NCI-H2171 treated with DMSO at 0.1 percent for 48 hours (cell line): ENCODE measurements at regions not wholly inside any gene's neighbourhood (a gene's known extent, or its start where the extent isn't known, plus 50 kb on each side); places are given as distances from the start of the nearest gene placed in this dataset.

Experiments used
- DNase-seq: peaks from one replicate; lab custom pipeline; 2025; lab: John Stamatoyannopoulos, UW

DNA sequence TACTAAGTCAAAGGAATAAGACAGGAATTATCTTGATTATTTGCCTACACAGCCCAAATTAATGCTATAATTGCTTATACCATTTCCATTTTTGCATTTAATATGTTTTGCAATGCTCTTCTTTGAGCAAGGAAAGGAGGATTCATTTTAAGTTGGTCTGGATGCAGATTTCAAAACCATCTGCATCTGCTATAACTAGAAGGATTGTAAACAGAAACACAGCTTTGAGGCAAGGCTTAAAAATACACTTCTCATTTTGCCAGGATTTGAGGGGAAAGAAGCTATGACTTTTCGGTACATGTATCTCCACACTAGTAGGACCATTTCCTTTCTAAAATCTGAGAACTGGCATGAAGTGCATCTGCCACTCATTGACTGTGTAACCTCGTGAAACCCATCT lies 95.9 kb upstream of the MTNR1B start:
- no peak for DNase-seq

DNA sequence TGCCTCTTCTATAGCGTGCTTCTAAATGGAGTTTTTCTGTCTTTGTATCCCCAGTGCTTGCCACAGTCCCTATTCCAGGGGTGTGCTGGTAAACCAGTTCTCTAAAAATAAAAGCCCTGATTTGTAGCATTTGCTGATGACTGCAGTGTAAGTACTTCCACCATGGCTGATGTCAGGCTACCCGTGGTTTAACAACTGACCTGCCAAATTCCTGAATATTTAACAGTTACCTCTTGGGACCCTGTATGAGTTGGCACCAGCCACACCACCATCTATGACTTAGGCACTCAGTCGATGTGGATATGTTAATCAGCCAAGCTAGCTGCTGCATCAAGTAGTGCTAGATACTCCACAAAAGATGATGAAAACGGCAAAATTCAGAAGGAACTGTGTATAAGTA lies 94.0 kb upstream of the MTNR1B start:
- DNase-seq: no peak

DNA sequence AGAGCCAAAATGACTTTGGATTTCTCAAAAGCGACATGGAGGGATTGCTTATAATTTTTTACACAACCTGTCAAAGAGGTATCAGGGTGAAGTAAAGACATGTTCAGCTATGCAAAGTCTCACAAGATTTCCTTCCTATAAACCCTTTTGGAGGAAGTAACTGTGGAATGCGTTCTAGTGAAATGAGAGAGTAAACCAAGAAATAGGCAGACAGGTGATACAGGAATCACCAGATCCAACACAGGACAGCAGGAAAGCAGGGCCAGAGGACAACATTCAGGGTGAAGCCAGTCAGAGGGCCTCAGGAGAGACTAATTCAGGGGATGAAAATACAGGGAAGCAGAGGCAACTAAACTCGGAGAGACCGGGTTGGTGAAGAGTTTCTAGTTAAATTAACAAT lies 90.4 kb upstream of the MTNR1B start:
- DNase-seq: no peak

DNA sequence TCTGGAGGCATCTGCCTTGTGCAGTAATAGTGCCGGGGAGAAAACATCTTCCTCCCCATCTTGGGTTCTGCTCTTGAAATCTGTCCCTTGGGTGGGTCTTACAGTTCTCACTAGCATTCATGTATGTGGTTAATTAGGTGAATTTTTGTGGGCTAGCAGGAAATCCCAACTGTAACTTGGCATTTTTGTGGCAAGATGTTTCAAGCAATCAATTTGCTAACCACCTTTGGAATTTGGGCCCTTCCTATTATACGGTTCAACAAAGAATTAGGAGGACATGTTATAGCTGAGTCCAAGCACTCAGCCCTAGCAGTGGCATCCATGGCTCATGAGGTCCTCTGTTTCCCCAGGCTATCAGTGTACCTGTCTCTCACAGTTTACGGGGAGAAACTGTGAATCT lies 89.1 kb upstream of the MTNR1B start:
- no peak for DNase-seq

DNA sequence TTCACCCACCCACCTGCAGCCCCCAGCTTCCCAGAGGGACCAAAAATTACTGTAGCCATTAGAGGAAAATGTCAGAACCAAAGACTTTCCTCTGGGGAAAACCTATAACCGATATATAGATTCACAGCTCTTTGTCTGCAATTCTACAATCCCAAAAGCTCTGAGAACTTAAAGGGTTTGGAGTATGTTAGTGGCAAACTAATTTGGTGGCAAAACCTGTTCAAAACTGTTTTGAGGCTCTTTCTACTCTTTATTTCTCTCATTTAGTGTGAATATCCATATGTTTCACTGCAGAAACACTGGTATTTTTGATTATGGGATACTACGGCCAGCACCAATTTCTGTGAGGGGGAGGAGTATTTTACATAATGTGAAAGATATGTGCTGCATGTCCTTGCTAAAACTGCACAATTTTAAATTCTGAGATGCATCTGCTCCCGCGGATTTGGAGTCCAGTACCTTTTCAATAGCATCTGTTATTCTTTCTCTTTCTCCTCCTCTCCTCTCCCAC lies 87.5 kb upstream of the MTNR1B start:
- DNase-seq: no peak

DNA sequence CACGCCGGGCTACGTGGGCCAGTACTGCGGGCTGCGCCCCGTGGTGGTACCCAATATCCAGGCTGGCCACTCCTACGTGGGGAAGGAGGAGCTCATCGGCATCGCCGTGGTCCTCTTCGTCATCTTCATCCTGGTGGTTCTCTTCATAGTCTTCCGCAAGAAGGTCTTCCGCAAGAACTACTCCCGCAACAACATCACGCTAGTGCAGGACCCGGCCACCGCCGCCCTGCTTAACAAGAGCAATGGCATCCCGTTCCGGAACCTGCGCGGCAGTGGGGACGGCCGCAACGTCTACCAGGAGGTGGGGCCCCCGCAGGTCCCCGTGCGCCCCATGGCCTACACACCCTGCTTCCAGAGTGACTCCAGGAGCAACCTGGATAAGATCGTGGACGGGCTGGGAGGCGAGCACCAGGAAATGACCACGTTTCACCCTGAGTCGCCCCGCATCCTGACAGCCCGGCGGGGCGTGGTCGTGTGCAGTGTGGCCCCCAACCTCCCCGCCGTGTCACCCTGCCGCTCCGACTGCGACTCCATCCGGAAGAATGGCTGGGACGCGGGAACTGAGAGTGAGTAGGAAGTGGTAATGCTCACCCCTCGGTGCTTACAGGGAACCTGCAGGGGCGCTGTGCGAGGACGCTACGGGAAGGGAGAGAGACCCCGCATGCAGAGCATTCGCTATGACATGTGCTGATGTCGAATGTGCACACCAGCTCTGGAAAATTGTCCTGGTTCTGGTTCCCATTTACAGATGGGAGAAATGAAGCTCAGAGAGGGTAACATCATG lies 86.4 kb upstream of the MTNR1B start:
- no peak for DNase-seq

DNA sequence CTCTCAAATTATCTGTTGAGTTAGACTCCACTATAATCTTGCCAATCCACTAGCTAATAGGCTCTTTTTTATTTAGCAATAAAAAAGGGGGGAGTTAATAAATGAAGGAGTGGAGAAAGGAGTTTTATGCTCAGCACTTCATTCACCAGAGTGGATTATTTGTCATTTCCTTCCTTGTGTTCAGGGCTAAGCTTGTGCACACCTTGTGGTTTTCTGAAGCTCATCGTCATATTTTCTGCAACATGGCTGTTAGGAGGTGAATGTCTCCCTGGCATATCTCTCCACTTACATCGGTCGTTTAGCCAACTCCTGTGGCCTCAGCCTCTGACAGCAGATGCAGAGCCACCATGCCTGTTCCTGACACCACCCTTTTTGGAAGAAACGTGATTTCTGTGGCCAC lies 83.9 kb upstream of the MTNR1B start:
- no peak for DNase-seq

DNA sequence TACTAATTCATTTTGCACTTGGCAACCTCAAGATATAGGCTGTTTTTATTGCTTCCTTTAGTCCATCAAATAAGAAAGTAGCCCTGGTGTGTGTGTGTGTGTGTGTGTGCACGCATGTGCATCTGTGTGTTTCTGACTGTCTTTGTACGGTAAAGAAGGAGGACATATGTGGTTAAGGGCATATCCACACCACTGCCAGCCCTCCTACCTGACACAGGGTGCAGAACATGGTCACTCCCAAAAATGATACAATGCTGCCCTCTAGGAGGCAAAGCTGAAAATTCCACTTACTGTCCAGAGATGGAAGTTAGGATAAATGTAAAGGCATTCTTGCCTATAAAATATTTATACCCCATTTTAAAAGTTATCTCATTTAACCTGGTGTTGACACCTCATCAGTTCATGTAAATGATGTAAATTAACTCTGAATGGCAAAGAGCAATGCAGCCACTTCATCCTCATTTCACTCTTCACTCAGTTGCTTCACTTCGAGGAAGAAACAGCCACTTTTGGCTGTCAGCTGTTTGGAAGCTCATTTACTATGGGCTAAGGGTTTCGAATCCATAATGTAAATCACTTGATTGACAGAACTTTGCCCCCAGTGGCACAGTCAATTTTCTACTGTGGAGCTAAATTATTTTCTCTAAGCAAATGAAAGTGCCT lies 83.1 kb upstream of the MTNR1B start:
- peak; percentile 55 for DNase-seq

DNA sequence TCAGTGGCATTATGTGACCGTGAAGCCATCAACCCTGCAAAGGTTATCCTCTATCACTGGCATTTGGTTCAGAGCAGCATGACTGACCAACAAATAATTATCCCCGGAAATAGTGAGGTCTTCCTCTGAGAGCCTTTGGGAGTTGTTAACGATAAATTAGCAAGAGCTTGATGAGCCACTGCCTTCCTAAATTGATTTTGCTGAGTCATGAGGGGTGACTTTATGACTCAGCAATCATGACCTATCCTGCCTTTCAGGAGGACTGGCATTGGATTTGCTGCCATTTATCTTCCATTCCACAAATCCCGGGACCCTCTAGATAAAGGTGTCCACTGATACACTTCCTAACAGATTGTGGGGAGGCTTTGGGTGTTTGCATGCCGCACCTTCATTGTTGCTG lies 80.8 kb upstream of the MTNR1B start:
- no peak for DNase-seq

DNA sequence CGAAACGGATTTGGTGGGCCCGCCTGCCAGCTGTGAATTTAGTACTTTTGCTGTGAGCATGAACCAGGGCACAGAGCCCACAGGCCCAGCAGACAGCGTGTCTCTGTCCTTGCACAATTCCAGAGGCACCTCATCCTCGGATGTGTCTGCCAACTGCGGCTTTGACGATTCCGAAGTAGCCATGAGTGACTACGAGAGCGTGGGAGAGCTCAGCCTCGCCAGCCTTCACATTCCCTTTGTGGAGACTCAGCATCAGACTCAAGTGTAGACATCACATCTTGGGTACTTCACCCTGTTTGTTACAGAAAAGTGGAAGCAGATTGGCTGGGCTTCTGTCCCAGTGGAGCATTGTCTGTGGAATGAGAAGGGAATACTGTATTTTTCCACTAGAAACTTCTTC lies 78.6 kb upstream of the MTNR1B start:
- no peak for DNase-seq

DNA sequence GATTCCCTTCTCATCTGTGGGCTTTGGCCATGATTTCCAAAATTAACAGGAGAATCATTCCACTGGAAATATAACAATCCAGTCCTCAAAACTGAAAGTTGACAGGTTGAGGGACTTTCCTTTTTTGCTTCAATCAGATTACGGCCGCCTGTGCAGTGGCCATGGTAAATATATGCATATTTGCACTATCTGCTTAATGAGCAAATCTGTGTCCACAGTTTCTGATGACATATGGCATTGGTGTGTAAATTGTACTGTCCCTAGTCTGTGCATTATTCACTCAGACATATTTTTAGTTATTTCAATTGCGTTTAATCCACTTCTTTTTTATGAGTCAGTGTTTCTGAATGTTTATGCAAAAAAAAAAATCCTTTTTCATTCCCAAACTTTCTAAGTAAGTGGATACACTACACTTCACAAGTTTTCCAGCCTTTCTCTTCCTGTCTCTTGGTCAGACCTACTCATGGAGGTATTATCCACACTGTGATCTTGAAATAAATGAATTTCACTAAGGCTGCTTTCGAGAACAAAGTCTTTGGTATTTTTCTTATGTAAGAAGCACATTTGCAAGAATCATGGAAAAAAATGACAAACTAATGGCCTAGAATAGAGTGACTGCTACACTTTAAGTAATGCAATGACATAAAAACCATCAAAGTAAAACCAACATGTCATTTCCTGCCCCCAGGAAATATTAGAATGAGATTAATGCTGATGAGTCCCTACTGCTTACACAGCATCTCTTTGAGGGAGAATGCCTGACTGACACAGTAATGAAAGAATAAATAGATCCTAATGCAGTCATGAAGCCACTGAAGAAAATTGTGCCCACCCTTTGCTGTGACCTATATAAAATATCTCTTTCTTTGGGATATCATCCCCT lies 76.4 kb upstream of the MTNR1B start:
- DNase-seq: no peak

DNA sequence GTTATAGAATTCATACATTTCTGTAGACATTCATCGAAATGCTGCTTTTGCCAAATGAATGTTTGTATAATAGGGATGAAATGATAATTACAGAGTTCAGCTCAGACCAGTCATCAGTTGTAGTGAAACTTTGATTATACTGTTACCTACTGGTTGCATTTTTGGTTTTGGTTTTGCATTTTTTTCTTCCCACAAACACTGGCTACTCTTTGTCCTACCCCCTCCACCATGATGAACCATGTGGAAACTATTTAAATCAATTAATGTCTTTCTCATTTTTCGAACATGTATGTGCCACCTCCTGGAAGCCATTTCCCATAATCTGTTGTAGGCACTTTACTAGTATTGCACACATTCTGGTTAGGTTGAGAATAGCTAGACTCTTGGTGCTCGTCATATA lies 75.3 kb upstream of the MTNR1B start:
- no peak for DNase-seq

DNA sequence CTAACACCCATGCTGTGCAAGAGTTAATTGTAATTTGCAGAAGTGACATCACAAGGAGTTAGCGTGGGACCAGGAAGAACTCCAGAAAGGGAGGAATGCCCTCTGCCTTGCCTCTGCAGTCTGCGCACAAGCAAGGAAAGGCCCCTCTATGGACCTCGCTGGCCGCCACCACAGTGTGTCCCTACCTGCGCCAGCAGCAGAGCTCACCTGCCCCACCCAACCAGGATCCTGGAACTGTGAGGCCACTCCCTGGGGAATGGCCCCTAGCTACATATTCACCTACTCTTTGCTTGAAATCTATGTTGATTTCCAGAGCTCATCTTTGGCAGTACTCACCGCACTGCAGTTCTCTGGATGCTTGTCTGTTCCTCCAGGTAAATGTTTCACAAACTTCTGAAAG lies 72.0 kb upstream of the MTNR1B start:
- DNase-seq: no peak

DNA sequence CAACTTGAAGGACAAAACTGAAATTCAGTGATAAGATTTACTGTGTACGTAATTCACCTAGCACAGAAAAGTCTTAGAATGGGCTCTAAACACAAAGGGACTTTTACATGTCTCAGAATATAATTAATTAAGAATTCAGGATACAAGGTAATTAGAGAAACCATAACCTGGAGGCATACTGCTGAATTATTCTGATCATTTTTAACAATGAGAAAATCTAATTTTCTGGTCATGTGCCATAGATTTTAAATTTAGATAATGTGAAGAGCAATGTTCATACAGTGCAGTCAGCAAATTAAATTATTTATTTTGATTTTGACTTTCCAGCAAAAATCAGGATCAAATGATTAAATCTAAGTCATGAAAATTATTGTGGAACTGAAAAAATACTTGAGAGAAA lies 67.0 kb upstream of the MTNR1B start:
- no peak for DNase-seq

DNA sequence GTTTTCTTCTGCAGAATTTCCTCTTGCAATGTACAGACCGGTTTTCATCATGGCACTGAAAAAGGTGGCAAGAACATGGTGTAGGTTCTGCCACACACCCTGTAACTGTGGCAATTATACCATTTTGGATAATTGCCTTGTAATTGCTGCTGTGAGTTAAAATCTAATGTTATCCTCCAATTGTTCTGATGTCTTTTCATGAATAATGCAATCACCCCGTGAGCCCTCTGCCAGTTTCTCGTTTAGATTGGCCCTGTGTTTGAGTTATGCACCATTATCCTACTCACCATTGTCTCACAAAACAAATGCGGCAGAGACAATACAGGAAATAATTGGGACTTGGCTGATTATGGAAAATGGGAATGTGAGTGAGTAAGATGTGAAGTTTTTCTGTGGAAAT lies 61.8 kb upstream of the MTNR1B start:
- DNase-seq: no peak

DNA sequence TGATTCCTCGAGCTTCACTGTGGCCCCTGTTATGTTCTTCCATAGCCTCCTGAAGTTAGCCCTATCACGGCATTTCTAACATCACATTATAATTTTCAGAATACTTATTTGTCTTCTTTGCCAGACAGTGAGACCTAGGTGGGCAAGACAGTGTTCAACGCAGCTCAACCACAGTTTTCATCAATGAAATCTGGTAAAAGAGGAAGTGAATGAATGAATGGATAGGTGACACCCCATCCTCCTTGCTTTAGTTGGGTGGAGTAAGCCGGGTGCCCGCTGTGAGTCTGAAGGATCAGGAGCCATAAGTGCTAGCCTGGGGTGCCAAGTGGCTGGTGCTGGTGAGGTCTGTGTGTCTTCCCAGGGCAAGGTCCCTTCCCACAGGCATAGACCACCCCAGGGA lies 60.2 kb upstream of the MTNR1B start:
- no peak for DNase-seq

DNA sequence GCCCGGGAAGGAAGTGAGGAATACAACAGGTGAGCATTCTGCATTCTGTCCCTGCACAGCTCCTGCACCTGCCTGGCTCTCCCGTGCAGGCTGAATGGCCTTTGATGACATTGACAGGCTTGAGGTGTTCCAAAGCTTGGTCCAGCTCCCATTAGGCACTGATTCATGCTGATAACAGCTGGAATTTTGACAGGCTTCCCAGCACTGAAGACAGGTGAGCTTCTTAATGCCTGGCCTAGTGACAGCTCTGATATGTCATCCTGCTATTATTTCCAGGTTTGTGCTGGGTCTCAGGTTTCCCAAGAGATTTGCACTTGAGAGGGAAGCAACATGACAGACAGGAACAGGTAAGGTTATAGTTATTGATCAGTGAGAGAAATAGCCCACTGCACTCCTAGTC lies 58.0 kb upstream of the MTNR1B start:
- no peak for DNase-seq

DNA sequence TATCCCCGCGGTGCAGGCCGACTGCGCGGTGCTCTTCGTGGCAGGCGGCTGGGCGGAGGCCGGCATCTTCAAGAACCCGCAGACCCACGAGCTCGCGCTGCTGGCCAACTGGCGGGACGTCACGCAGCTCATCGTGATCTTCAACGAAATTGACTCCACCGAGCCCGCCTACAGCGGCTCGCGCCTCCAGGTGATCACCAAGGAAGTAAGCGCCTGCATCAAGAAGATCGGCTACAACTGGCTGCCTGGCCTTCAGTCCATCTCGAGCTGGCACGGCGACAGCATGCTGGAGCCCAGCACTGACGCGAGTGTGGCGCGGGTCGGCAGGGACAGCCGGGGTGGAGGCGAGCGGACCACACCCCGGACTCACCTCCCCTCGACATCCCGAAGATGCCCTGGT lies 53.9 kb upstream of the MTNR1B start:
- DNase-seq: no peak

DNA sequence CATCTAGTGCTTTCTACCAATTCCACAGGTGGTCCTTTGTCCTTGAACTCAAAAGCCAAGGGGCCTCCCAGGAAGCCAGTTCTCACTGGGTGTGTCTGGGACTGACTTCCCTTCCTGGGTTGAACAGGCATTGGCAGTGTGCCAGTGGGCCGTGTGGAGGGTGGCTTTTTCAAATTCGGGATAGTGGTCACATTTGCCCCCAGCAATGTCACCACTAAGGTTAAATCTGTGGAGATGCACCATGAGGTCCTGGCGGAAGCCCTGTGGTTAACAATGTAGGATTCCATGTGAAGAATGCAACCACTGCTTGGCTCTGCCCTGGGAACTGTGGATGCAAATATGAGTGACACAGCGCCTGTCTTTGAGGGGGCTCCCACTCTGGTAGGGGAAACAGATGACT lies 53.2 kb upstream of the MTNR1B start:
- no peak for DNase-seq

DNA sequence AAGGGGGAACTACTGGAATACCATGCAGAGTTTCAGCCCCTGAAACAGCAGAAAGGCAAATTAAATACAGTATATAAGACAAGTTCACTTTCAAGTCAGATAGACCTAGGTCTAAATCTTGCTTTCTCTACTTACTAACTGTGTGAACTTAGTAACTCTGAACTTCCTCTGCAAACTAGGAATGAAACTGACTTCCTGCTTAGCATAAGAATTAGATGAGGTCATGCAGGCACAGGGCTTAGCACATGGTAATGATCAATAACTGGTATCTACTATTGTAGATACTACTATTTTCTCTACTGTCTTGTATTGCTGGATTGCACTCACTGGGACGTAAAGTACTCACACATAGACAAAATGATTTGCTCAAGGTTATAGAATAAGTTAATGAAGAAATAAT lies 51.5 kb upstream of the MTNR1B start:
- DNase-seq: no peak

DNA sequence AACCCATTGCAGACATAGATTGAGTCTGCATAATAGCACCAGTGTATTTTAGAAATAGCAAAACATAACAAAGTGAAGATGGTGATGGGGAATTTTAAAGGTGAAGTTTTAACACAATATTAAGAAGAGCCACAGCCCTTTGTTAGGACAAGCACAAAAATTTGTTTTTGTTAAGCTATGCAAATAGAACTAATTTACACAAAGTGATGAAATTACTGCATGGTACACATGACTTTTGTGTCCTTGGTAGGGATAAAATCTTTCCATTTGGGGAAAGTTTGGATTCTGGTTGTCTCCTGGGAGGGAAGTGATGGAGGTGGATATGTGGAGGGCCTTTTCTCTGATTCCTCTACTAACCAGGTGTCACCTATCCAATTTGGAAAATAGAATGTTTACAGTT lies 50.4 kb upstream of the MTNR1B start:
- DNase-seq: no peak
